Omental fat pad (tissue), 3 donors: ENCODE measurements at regions not wholly inside any gene's neighbourhood (a gene's known extent, or its start where the extent isn't known, plus 50 kb on each side); places are given as distances from the start of the nearest gene placed in this dataset.

ENCODE experiments used
- ATAC-seq: fragments of 150-250 bp; one replicate; pipeline ENCODE4 v1.9.1; 2016; ENCODE audit warnings: mild to moderate bottlenecking, moderate library complexity; ENCODE audit not compliant: low FRiP score
- DNase-seq: peaks from one replicate; pipeline ENCODE4 v3.0.0-alpha.2; 2019; ENCODE audit warnings: low spot score
- CTCF ChIP-seq, 3 donors: fragments of 450-650 bp; IDR thresholded peaks; one replicate each; pipeline ENCODE4 v1.5.1; 2016 to 2017; ENCODE audit warnings: antibody characterized with exemption in 3 of 3, mild to moderate bottlenecking in 3 of 3, moderate library complexity in 2 of 3

- no peak for ATAC-seq
- TF ChIP-seq CTCF (IDR thresholded peaks at IDR 0.05): no peak
- DNase-seq: no peak
Observed at GRCh38 chr12:19947344-19947743, 421.0 kb upstream of the PDE3A start.

GRCh38 chr12:19951664-19952063 lies 416.7 kb upstream of the PDE3A start:
- TF ChIP-seq CTCF (IDR thresholded peaks at IDR 0.05): no peak
- DNase-seq: no peak
- ATAC-seq: no peak

GRCh38 chr12:19953734-19954133 lies 414.6 kb upstream of the PDE3A start:
- no peak for DNase-seq
- ATAC-seq: no peak

GRCh38 chr12:19954163-19954562 lies 414.2 kb upstream of the PDE3A start:
- no peak for ATAC-seq

More at GRCh38 chr12:19953734-19954133, 414.6 kb upstream of the PDE3A start:
- no peak for TF ChIP-seq CTCF (IDR thresholded peaks at IDR 0.05)

GRCh38 chr12:19957308-19958125 lies 410.8 kb upstream of the PDE3A start:
- TF ChIP-seq CTCF (IDR thresholded peaks at IDR 0.05): no peak
- no peak for DNase-seq
- ATAC-seq: no peak

More at GRCh38 chr12:19954163-19954562, 414.2 kb upstream of the PDE3A start:
- DNase-seq: no peak
- no peak for TF ChIP-seq CTCF (IDR thresholded peaks at IDR 0.05)

GRCh38 chr12:19958389-19958788 lies 409.9 kb upstream of the PDE3A start:
- ATAC-seq (no peak), DNase-seq (no peak)
- TF ChIP-seq CTCF (IDR thresholded peaks at IDR 0.05): no peak

- ATAC-seq (no peak), DNase-seq (no peak)
- no peak for TF ChIP-seq CTCF (IDR thresholded peaks at IDR 0.05)
Observed at GRCh38 chr12:19959353-19959752, 409.0 kb upstream of the PDE3A start.
